Caco-2 (cell line): ENCODE measurements at regions not wholly inside any gene's neighbourhood (a gene's known extent, or its start where the extent isn't known, plus 50 kb on each side); places are given as distances from the start of the nearest gene placed in this dataset.

Experiments
- BruUV-seq: library from RNA; stranded (reverse); fragments of 400-500 nt; replicated peaks from 2 replicates; lab custom pipeline; 2021; lab: Mats Ljungman, UMichigan
- CTCF ChIA-PET: fragments of 300-600 bp; sonication (Branson Sonifier 250); formaldehyde crosslinking; loops from one replicate; lab custom pipeline; 2022; ENCODE audit warnings: antibody characterized with exemption; lab: Charles Lee
- POLR2A ChIA-PET: fragments of 300-600 bp; sonication (Branson Sonifier 250); formaldehyde crosslinking; loops from one replicate; lab custom pipeline; 2022; ENCODE audit warnings: antibody characterized with exemption; lab: Charles Lee
- DNase-seq, 2 experiments: peaks; one replicate each; pipeline versions ENCODE4 v3.0.0 to v3.0.0-alpha.2; 2020 to 2022
- H3K27me3 ChIP-seq: replicated peaks from 2 replicates; pipeline ENCODE4 v1.6.0; 2011; ENCODE audit warnings: low read length; ENCODE audit not compliant: control insufficient read depth, insufficient read depth
- H3K36me3 ChIP-seq: 2 replicates; pipeline ENCODE4 v1.5.1; 2011; ENCODE audit warnings: low read length; ENCODE audit not compliant: control insufficient read depth, insufficient read depth
- H3K4me1 ChIP-seq: fragments of 250-450 bp; sonication (Bioruptor Pico); 2 replicates; pipeline ENCODE4 v1.5.1; 2020; ENCODE audit warnings: mild to moderate bottlenecking
- H3K4me3 ChIP-seq: 2 replicates; pipeline ENCODE4 v1.5.1; 2011; ENCODE audit warnings: low read depth, mild to moderate bottlenecking, control low read depth, low read length
- H3K9me3 ChIP-seq: fragments of 250-450 bp; sonication (Bioruptor Pico); 2 replicates; pipeline ENCODE4 v1.5.1; 2020; ENCODE audit warnings: mild to moderate bottlenecking, moderate library complexity
- H3K27ac Mint-ChIP-seq: one replicate; pipeline ENCODE4 v1.8.0; 2022; ENCODE audit warnings: mixed read lengths; ENCODE audit not compliant: unreplicated experiment
- H3K27me3 Mint-ChIP-seq: one replicate; pipeline ENCODE4 v1.8.0; 2022; ENCODE audit warnings: mixed read lengths; ENCODE audit not compliant: insufficient read depth, unreplicated experiment
- H3K36me3 Mint-ChIP-seq: one replicate; pipeline ENCODE4 v1.8.0; 2022; ENCODE audit warnings: mild to moderate bottlenecking, mixed read lengths; ENCODE audit not compliant: insufficient read depth, unreplicated experiment
- H3K4me1 Mint-ChIP-seq: one replicate; pipeline ENCODE4 v1.8.0; 2022; ENCODE audit warnings: low read depth, mixed read lengths; ENCODE audit not compliant: unreplicated experiment
- H3K4me3 Mint-ChIP-seq: one replicate; pipeline ENCODE4 v1.8.0; 2022; ENCODE audit warnings: mild to moderate bottlenecking, moderate library complexity, mixed read lengths; ENCODE audit not compliant: unreplicated experiment
- H3K9me3 Mint-ChIP-seq: one replicate; pipeline ENCODE4 v1.8.0; 2022; ENCODE audit warnings: mixed read lengths; ENCODE audit not compliant: unreplicated experiment
- intact Hi-C: fragments of 100-400 bp; cut with micrococcal nuclease; formaldehyde crosslinking; loops from one replicate; pipeline ENCODE4 v1.10.0; 2022; ENCODE audit not compliant: unreplicated experiment
- TF ChIP-seq, protein P1 (sequence below), 2 experiments: fragments of 200-600 bp in 1 of 2; IDR thresholded peaks; 1 replicate in 1 of 2; 2 replicates in 1 of 2; pipeline versions ENCODE4 v1.5.1 to v1.8.0; 2011 to 2022; ENCODE audit warnings: antibody characterized with exemption in 1 of 2, control low read depth in 1 of 2, inconsistent platforms in 1 of 2, low read depth in 1 of 2, low read length in 1 of 2, mild to moderate bottlenecking in 1 of 2, moderate library complexity in 1 of 2; ENCODE audit not compliant: insufficient read depth in 1 of 2, severe bottlenecking in 1 of 2, unreplicated experiment in 1 of 2

DNA sequence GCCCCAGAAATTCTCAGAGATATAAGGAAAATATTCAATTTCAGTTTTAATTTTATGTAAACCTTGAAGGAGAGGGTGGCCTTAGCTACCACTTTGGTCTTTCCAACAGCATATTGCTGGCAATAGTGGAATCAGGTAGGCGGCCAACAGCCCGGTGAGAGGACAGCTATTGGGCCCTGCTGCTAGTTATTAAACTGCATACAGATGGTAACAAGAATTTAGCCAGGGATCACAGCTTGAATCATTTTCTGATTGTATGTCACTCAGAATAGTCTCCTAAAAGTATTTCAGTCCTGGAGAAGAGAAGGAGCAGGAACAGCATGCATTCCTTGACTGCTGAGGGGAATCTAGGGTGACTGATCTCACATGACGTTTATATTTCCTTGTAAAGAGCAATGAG lies 261.4 kb upstream of the SMIM30 start:
- peaks cover 6% of the 10 kb centered on the region for H3K27me3 Mint-ChIP-seq
- H3K27me3 ChIP-seq = no peaks in the 10 kb centered on the region
- TF ChIP-seq, protein P1, sequence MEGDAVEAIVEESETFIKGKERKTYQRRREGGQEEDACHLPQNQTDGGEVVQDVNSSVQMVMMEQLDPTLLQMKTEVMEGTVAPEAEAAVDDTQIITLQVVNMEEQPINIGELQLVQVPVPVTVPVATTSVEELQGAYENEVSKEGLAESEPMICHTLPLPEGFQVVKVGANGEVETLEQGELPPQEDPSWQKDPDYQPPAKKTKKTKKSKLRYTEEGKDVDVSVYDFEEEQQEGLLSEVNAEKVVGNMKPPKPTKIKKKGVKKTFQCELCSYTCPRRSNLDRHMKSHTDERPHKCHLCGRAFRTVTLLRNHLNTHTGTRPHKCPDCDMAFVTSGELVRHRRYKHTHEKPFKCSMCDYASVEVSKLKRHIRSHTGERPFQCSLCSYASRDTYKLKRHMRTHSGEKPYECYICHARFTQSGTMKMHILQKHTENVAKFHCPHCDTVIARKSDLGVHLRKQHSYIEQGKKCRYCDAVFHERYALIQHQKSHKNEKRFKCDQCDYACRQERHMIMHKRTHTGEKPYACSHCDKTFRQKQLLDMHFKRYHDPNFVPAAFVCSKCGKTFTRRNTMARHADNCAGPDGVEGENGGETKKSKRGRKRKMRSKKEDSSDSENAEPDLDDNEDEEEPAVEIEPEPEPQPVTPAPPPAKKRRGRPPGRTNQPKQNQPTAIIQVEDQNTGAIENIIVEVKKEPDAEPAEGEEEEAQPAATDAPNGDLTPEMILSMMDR (IDR thresholded peaks at IDR 0.05; ENCODE audit: insufficient read depth in 1 of 2, low read depth in 1 of 2, low read length in 1 of 2, severe bottlenecking in 1 of 2, unreplicated experiment in 1 of 2) = no peak
- H3K27ac Mint-ChIP-seq = no peak overlapping the region
- H3K9me3 Mint-ChIP-seq = no peaks in the 10 kb centered on the region
- no peaks in the 10 kb centered on the region for H3K36me3 ChIP-seq
- no peaks in the 10 kb centered on the region for H3K9me3 ChIP-seq
- DNase-seq = no peak
- no TSS peak for BruUV-seq
- intact Hi-C loops = no loop called here
- no peaks in the 10 kb centered on the region for H3K36me3 Mint-ChIP-seq
- no peak overlapping the region for H3K4me3 Mint-ChIP-seq
- CTCF ChIA-PET = no interaction called here
- POLR2A ChIA-PET = no interaction called here
- H3K4me1 Mint-ChIP-seq = no peaks in the 10 kb centered on the region
- no peak overlapping the region for H3K4me3 ChIP-seq
- no peaks in the 10 kb centered on the region for H3K4me1 ChIP-seq

DNA sequence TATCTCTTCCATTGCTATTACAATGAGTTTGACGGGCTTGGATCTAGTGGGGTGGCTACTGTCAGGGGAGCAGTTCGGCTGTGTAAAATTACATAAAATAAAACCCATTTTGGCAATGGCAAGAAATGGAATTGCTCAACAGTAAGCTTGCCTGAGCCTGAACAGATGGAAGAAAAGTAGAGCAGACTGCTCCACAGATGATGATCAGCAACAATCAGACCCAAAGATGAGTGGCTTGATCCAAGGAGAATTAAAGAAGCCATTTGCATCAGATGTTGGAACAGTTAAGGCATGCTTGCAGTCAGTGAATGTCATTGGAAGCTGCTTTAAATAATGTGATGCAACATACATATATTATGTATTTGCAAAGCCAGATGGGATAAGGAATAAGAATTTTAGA lies 256.6 kb upstream of the SMIM30 start:
- H3K4me3 ChIP-seq = no peak overlapping the region
- TF ChIP-seq, protein P1 (IDR thresholded peaks at IDR 0.05; ENCODE audit: insufficient read depth in 1 of 2, low read depth in 1 of 2, low read length in 1 of 2, severe bottlenecking in 1 of 2, unreplicated experiment in 1 of 2) = no peak
- H3K36me3 Mint-ChIP-seq = no peaks in the 10 kb centered on the region
- no peaks in the 10 kb centered on the region for H3K9me3 Mint-ChIP-seq
- intact Hi-C loops = no loop called here
- H3K27me3 ChIP-seq = no peaks in the 10 kb centered on the region
- H3K36me3 ChIP-seq = no peaks in the 10 kb centered on the region
- no peak overlapping the region for H3K27ac Mint-ChIP-seq
- ChIA-PET CTCF (no interaction called here), POLR2A (no interaction called here)
- H3K4me1 ChIP-seq = no peaks in the 10 kb centered on the region
- H3K9me3 ChIP-seq = no peaks in the 10 kb centered on the region
- no peak overlapping the region for H3K4me3 Mint-ChIP-seq
- DNase-seq = no peak
- peaks cover 6% of the 10 kb centered on the region for H3K27me3 Mint-ChIP-seq
- BruUV-seq = no TSS peak
- peaks cover 6% of the 10 kb centered on the region for H3K4me1 Mint-ChIP-seq

DNA sequence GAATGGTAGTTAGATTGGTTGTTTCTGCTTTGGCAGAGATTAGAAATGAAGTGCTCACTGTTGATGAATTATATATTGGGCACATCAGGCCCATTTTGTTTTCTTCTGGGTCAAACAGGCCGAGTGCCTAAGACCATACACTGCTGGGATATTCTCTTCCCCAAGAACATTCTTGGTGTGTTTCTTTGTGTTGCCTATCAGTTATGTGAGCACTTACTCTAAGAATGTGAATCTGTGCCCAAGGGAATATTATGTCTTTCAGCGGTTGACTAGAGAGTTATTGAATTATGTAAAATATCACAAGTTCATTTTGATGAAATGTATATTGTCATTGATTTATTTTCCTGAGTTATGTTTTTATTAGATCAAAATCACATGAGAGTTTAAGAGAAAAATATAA lies 255.5 kb upstream of the SMIM30 start:
- POLR2A ChIA-PET = no interaction called here
- Histone ChIP-seq H3K9me3 (no peaks in the 10 kb centered on the region), H3K4me3 (no peak overlapping the region), H3K27me3 (no peaks in the 10 kb centered on the region), H3K36me3 (no peaks in the 10 kb centered on the region), H3K4me1 (no peaks in the 10 kb centered on the region)
- Mint-ChIP-seq H3K27ac (no peak overlapping the region), H3K27me3 (peaks cover 4% of the 10 kb centered on the region), H3K36me3 (no peaks in the 10 kb centered on the region), H3K9me3 (no peaks in the 10 kb centered on the region), H3K4me1 (peaks cover 6% of the 10 kb centered on the region), H3K4me3 (no peak overlapping the region)
- TF ChIP-seq, protein P1 (IDR thresholded peaks at IDR 0.05; ENCODE audit: insufficient read depth in 1 of 2, low read depth in 1 of 2, low read length in 1 of 2, severe bottlenecking in 1 of 2, unreplicated experiment in 1 of 2) = no peak
- no peak for DNase-seq
- CTCF ChIA-PET = no interaction called here
- intact Hi-C loops = no loop called here
- BruUV-seq = no TSS peak
